ENCODE measurements at regions not wholly inside any gene's neighbourhood (a gene's known extent, or its start where the extent isn't known, plus 50 kb on each side); places are given as distances from the start of the nearest gene placed in this dataset.

- H4K8ac ChIP-seq (ENCODE audit: low read depth, low read length): no peak overlapping the region
- H3K79me1 ChIP-seq (ENCODE audit: low read length): no peaks in the 10 kb centered on the region
- H3K56ac ChIP-seq (ENCODE audit: low read length): no peak overlapping the region
- no peak overlapping the region for H4K5ac ChIP-seq (ENCODE audit: low read length)
- H3K9ac ChIP-seq (ENCODE audit: low read length): no peak overlapping the region
- DNase-seq: no peak
- H2AK5ac ChIP-seq (ENCODE audit: low read length): no peak overlapping the region
- no peaks in the 10 kb centered on the region for H3K36me3 ChIP-seq (ENCODE audit: control insufficient read depth, insufficient read depth, low read length)
- H3K4ac ChIP-seq (ENCODE audit: low read depth, low read length): no peak overlapping the region
- H2BK15ac ChIP-seq (replicated peaks; ENCODE audit: low read depth): no peak overlapping the region
- no peak overlapping the region for H3K4me3 ChIP-seq (ENCODE audit: low read length)
- WGBS (ENCODE audit: extremely low coverage, insufficient coverage, low lambda C conversion rate): no CpG with 5 or more reads among the region's 2 CpGs
- no peak overlapping the region for H3K23ac ChIP-seq (ENCODE audit: low read length)
- H2BK5ac ChIP-seq (ENCODE audit: low read length): no peak overlapping the region
- no peak overlapping the region for H3K4me2 ChIP-seq (ENCODE audit: low read length)
- H3K18ac ChIP-seq (ENCODE audit: low read length): no peak overlapping the region
- H3K27ac ChIP-seq (ENCODE audit: low read depth, low read length): no peak overlapping the region
- H3K79me2 ChIP-seq (ENCODE audit: control insufficient read depth, insufficient read depth, low read length): no peaks in the 10 kb centered on the region
- no peaks in the 10 kb centered on the region for H3K27me3 ChIP-seq (ENCODE audit: insufficient read depth, low read length, poor library complexity)
- H3K4me1 ChIP-seq (ENCODE audit: control insufficient read depth, low read depth, low read length): no peaks in the 10 kb centered on the region
- H2BK120ac ChIP-seq (ENCODE audit: low read depth, low read length): no peak overlapping the region
Observed at GRCh38 chr6:130587778-130588520, 222.1 kb downstream of the TMEM200A start.

DNA sequence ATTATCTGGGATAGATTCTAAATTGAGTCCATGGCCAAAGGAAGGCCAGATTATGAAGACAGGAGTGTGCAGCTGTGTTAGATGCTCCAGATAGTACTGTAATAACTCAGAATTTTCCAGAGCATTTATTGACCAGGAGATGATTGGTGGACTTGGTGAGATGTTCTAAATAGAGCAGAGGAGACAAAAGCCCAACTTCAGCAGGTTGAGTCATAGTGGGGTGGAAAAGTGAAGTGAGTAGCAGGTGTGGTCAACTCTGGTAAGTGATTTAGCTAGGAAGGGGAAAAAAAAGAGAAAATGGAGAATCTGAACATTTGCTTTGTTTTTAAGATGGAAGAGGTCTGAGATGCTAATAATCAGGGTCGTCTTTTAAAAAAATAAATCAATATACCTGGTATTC, 227.4 kb downstream of the TMEM200A start:
- Histone ChIP-seq H2BK120ac (ENCODE audit: low read depth, low read length) (no peak overlapping the region), H2AK5ac (ENCODE audit: low read length) (no peak overlapping the region), H3K27me3 (ENCODE audit: insufficient read depth, low read length, poor library complexity) (no peaks in the 10 kb centered on the region), H3K18ac (ENCODE audit: low read length) (no peak overlapping the region), H4K5ac (ENCODE audit: low read length) (no peak overlapping the region), H3K23ac (ENCODE audit: low read length) (no peak overlapping the region), H3K56ac (ENCODE audit: low read length) (no peak overlapping the region), H2BK5ac (ENCODE audit: low read length) (no peak overlapping the region), H3K4ac (ENCODE audit: low read depth, low read length) (no peak overlapping the region), H3K36me3 (ENCODE audit: control insufficient read depth, insufficient read depth, low read length) (no peaks in the 10 kb centered on the region), H3K4me3 (ENCODE audit: low read length) (no peak overlapping the region), H2BK15ac (replicated peaks; ENCODE audit: low read depth) (no peak overlapping the region), H3K9ac (ENCODE audit: low read length) (no peak overlapping the region), H3K79me1 (ENCODE audit: low read length) (no peaks in the 10 kb centered on the region), H3K27ac (ENCODE audit: low read depth, low read length) (no peak overlapping the region), H3K4me2 (ENCODE audit: low read length) (no peak overlapping the region), H3K79me2 (ENCODE audit: control insufficient read depth, insufficient read depth, low read length) (no peaks in the 10 kb centered on the region), H4K8ac (ENCODE audit: low read depth, low read length) (no peak overlapping the region), H3K4me1 (ENCODE audit: control insufficient read depth, low read depth, low read length) (no peaks in the 10 kb centered on the region)
- DNase-seq: no peak
- WGBS (ENCODE audit: extremely low coverage, insufficient coverage, low lambda C conversion rate): no CpG with 5 or more reads among the region's 1 CpG

DNA sequence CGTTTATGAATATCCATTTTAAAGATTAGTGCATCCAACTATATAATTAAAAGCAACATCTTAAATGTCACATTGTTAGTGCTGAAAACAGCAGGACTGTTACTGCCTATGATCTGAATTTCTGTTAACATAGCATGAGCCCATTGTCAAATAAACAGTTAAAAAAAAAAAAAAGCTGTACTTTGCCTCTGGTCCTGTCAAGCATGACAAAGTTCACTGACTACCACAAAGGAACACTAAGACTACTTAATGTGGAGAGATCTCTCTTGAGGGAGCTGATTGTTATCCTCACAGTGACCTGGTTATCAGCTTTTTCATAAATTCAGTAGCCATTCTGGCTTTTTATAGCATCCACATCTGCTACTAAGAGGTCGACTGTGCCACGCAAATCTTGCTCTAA, 228.1 kb downstream of the TMEM200A start:
- Histone ChIP-seq H4K5ac (ENCODE audit: low read length) (no peak overlapping the region), H2BK15ac (replicated peaks; ENCODE audit: low read depth) (no peak overlapping the region), H3K23ac (ENCODE audit: low read length) (no peak overlapping the region), H3K36me3 (ENCODE audit: control insufficient read depth, insufficient read depth, low read length) (no peaks in the 10 kb centered on the region), H2BK120ac (ENCODE audit: low read depth, low read length) (no peak overlapping the region), H3K4ac (ENCODE audit: low read depth, low read length) (no peak overlapping the region), H3K79me1 (ENCODE audit: low read length) (no peaks in the 10 kb centered on the region), H3K56ac (ENCODE audit: low read length) (no peak overlapping the region), H3K27ac (ENCODE audit: low read depth, low read length) (no peak overlapping the region), H3K4me1 (ENCODE audit: control insufficient read depth, low read depth, low read length) (no peaks in the 10 kb centered on the region), H3K27me3 (ENCODE audit: insufficient read depth, low read length, poor library complexity) (no peaks in the 10 kb centered on the region), H3K18ac (ENCODE audit: low read length) (no peak overlapping the region), H3K4me2 (ENCODE audit: low read length) (no peak overlapping the region), H3K79me2 (ENCODE audit: control insufficient read depth, insufficient read depth, low read length) (no peaks in the 10 kb centered on the region), H4K8ac (ENCODE audit: low read depth, low read length) (no peak overlapping the region), H3K9ac (ENCODE audit: low read length) (no peak overlapping the region), H2BK5ac (ENCODE audit: low read length) (no peak overlapping the region), H2AK5ac (ENCODE audit: low read length) (no peak overlapping the region), H3K4me3 (ENCODE audit: low read length) (no peak overlapping the region)
- no peak for DNase-seq
- no CpG with 5 or more reads among the region's 3 CpGs for WGBS (ENCODE audit: extremely low coverage, insufficient coverage, low lambda C conversion rate)

DNA sequence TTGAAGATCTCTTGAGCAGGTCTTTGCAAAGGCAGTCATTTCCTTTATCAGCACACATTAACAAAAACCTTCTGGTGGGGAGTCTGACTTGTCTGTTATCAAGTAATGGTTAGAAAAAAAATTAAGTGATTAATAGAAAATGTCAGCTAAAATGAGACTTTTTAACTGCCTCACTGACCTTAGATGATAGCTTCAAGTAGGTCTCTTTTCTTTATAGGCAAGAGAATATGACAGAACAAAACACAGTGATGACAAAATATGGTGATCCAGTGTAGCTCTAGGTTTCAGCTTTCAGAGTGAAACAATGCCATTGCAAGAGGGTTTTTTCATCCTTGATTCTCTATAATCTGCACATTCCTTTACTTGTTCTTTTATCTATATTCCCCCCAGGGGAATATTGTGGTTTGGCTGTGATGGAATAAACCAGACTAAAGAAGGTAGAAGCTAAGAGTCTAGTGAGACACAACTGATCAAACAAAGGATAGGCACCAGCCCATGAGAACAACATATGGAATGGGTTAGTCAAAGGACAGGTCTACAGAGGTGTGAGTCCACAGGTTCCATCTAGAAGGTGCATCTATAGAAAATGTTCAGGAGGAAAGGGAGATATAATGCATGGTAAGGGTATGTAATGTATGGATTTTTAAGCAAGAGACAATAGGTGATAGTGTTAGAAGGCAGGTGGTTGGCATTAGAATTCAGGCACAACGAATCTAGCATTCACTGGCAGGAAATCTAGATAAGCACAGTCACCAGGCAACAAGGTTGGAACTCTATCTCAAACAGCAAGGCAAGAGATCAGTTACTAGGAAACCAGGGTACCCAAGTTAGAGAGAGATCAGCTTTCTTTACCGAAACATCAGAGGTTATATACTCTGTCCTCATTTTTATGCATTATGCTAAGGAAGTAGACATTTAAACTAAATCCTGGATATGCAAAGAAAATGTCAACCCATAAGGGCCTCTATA, 228.9 kb upstream of the SMLR1 start:
- H4K5ac ChIP-seq (ENCODE audit: low read length): no peak overlapping the region
- no peak overlapping the region for H3K18ac ChIP-seq (ENCODE audit: low read length)
- no peaks in the 10 kb centered on the region for H3K36me3 ChIP-seq (ENCODE audit: control insufficient read depth, insufficient read depth, low read length)
- WGBS (ENCODE audit: extremely low coverage, insufficient coverage, low lambda C conversion rate): no CpG with 5 or more reads among the region's 2 CpGs
- H3K79me1 ChIP-seq (ENCODE audit: low read length): no peaks in the 10 kb centered on the region
- no peak overlapping the region for H2AK5ac ChIP-seq (ENCODE audit: low read length)
- no peak overlapping the region for H3K4ac ChIP-seq (ENCODE audit: low read depth, low read length)
- peak; percentile 7 for DNase-seq
- H3K4me3 ChIP-seq (ENCODE audit: low read length): no peak overlapping the region
- H3K79me2 ChIP-seq (ENCODE audit: control insufficient read depth, insufficient read depth, low read length): no peaks in the 10 kb centered on the region
- H3K27ac ChIP-seq (ENCODE audit: low read depth, low read length): no peak overlapping the region
- no peak overlapping the region for H3K23ac ChIP-seq (ENCODE audit: low read length)
- no peak overlapping the region for H2BK5ac ChIP-seq (ENCODE audit: low read length)
- no peak overlapping the region for H3K4me2 ChIP-seq (ENCODE audit: low read length)
- H3K56ac ChIP-seq (ENCODE audit: low read length): no peak overlapping the region
- H2BK15ac ChIP-seq (replicated peaks; ENCODE audit: low read depth): no peak overlapping the region
- no peak overlapping the region for H4K8ac ChIP-seq (ENCODE audit: low read depth, low read length)
- H3K9ac ChIP-seq (ENCODE audit: low read length): no peak overlapping the region
- no peaks in the 10 kb centered on the region for H3K27me3 ChIP-seq (ENCODE audit: insufficient read depth, low read length, poor library complexity)
- no peak overlapping the region for H2BK120ac ChIP-seq (ENCODE audit: low read depth, low read length)
- H3K4me1 ChIP-seq (ENCODE audit: control insufficient read depth, low read depth, low read length): no peaks in the 10 kb centered on the region

GRCh38 chr6:130600880-130601341, 226.3 kb upstream of the SMLR1 start:
- Histone ChIP-seq H3K56ac (ENCODE audit: low read length) (no peak overlapping the region), H3K23ac (ENCODE audit: low read length) (no peak overlapping the region), H4K8ac (ENCODE audit: low read depth, low read length) (no peak overlapping the region), H3K4me1 (ENCODE audit: control insufficient read depth, low read depth, low read length) (no peaks in the 10 kb centered on the region), H2AK5ac (ENCODE audit: low read length) (no peak overlapping the region), H2BK15ac (replicated peaks; ENCODE audit: low read depth) (no peak overlapping the region), H3K79me2 (ENCODE audit: control insufficient read depth, insufficient read depth, low read length) (no peaks in the 10 kb centered on the region), H2BK120ac (ENCODE audit: low read depth, low read length) (no peak overlapping the region), H3K27ac (ENCODE audit: low read depth, low read length) (peak overlapping the region; percentile 7), H3K79me1 (ENCODE audit: low read length) (no peaks in the 10 kb centered on the region), H3K4me2 (ENCODE audit: low read length) (no peak overlapping the region), H4K5ac (ENCODE audit: low read length) (no peak overlapping the region), H3K27me3 (ENCODE audit: insufficient read depth, low read length, poor library complexity) (no peaks in the 10 kb centered on the region), H3K4me3 (ENCODE audit: low read length) (no peak overlapping the region), H2BK5ac (ENCODE audit: low read length) (no peak overlapping the region), H3K4ac (ENCODE audit: low read depth, low read length) (peak overlapping the region; percentile 70), H3K18ac (ENCODE audit: low read length) (peak overlapping the region; percentile 75), H3K9ac (ENCODE audit: low read length) (no peak overlapping the region), H3K36me3 (ENCODE audit: control insufficient read depth, insufficient read depth, low read length) (no peaks in the 10 kb centered on the region)
- WGBS (ENCODE audit: extremely low coverage, insufficient coverage, low lambda C conversion rate): no CpG with 5 or more reads among the region's 2 CpGs
- peak; percentile 95 for DNase-seq
